HL-60 (cell line): ENCODE measurements at regions not wholly inside any gene's neighbourhood (a gene's known extent, or its start where the extent isn't known, plus 50 kb on each side); places are given as distances from the start of the nearest gene placed in this dataset.

Source experiments
- DNase-seq, 2 experiments: peaks; one replicate each; pipeline ENCODE4 v3.0.0-alpha.2; 2010 to 2020; ENCODE audit warnings: low read depth in 1 of 2, low spot score in 1 of 2
- H3K27ac ChIP-seq: fragments of 250-450 bp; sonication (Bioruptor Pico); replicated peaks from 2 replicates; pipeline ENCODE4 v1.5.1; 2020; ENCODE audit warnings: mild to moderate bottlenecking, moderate library complexity
- H3K27me3 ChIP-seq: fragments of 250-450 bp; sonication (Bioruptor Pico); 2 replicates; pipeline ENCODE4 v1.5.1; 2021; ENCODE audit warnings: mild to moderate bottlenecking, moderate library complexity; ENCODE audit not compliant: insufficient read depth, poor library complexity, severe bottlenecking
- H3K4me3 ChIP-seq: replicated peaks from 2 replicates; pipeline ENCODE4 v1.5.1; 2011; ENCODE audit warnings: mild to moderate bottlenecking, control low read depth, low read length; ENCODE audit not compliant: insufficient read depth
- GABPA ChIP-seq: IDR thresholded peaks from 2 replicates; pipeline ENCODE4 v1.6.1; 2012; ENCODE audit warnings: low read depth
- POLR2AphosphoS5 ChIP-seq: IDR thresholded peaks from 2 replicates; pipeline ENCODE4 v1.6.1; 2012; ENCODE audit warnings: low read depth
- REST ChIP-seq: IDR thresholded peaks from 2 replicates; pipeline ENCODE4 v1.6.1; 2012; ENCODE audit warnings: low read depth; ENCODE audit not compliant: insufficient replicate concordance
- SPI1 ChIP-seq: IDR thresholded peaks from 2 replicates; pipeline ENCODE4 v1.6.1; 2012; ENCODE audit warnings: low read depth, mild to moderate bottlenecking, borderline replicate concordance
- TF ChIP-seq, protein P1 (sequence below): IDR thresholded peaks from one replicate; pipeline ENCODE4 v1.5.1; 2011; ENCODE audit warnings: low read length, control low read depth, inconsistent platforms; ENCODE audit not compliant: insufficient read depth

DNA sequence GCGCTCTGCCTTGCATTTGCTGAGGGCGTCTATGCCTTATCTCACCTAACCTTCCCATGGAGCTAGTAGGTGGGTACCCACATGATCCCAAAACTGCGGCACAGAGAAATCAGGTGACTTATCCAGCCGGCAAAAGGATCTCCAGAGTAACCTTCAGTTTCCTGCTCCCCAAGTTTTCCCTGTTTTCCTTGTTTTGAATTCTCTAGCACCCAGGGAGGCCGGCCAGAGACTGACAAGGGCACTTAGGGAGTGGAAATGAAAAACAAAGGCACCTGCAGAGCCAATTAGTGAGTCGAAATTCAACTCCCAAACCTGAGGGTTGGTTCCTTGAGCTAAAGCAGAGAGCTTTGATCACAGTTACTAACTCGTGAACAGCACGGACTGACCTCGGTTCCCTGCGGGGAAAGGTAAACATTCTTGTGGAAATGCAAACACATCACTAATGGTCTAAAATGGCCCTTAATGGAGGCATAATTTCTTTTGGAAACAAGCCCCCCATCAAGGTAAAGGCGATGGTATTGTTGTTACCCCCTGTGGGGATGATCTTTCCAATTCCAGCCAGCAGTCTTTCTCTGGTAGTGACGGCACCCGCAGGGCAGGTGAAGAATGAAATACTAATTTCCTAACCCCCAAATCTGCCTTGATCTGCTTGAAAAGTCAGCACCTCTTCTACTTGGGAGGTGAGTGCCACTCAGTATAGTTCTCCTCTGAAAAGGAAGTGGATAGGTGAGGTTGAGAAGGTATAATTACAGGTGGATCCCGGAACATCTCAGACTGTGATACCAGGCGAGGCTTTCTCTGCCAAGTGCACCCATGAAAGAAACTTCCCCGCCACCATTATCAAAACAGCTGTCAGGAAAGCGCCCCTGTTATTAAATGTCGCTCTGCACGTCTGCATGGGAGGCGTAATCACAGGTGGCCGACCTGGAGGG, 365.6 kb upstream of the AUTS2 start:
- Histone ChIP-seq H3K4me3 (no peak overlapping the region), H3K27me3 (no peaks in the 10 kb centered on the region), H3K27ac (no peak overlapping the region)
- no peak for DNase-seq
- TF ChIP-seq GABPA (no peak), POLR2AphosphoS5 (no peak), SPI1 (no peak), REST (no peak)
- TF ChIP-seq, protein P1, sequence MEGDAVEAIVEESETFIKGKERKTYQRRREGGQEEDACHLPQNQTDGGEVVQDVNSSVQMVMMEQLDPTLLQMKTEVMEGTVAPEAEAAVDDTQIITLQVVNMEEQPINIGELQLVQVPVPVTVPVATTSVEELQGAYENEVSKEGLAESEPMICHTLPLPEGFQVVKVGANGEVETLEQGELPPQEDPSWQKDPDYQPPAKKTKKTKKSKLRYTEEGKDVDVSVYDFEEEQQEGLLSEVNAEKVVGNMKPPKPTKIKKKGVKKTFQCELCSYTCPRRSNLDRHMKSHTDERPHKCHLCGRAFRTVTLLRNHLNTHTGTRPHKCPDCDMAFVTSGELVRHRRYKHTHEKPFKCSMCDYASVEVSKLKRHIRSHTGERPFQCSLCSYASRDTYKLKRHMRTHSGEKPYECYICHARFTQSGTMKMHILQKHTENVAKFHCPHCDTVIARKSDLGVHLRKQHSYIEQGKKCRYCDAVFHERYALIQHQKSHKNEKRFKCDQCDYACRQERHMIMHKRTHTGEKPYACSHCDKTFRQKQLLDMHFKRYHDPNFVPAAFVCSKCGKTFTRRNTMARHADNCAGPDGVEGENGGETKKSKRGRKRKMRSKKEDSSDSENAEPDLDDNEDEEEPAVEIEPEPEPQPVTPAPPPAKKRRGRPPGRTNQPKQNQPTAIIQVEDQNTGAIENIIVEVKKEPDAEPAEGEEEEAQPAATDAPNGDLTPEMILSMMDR = no peak

GRCh38 chr7:69237541-69237940, 360.7 kb upstream of the AUTS2 start:
- Histone ChIP-seq H3K27me3 (no peaks in the 10 kb centered on the region), H3K4me3 (no peak overlapping the region), H3K27ac (no peak overlapping the region)
- no peak for DNase-seq
- TF ChIP-seq GABPA = no peak
- no peak for TF ChIP-seq SPI1
- TF ChIP-seq POLR2AphosphoS5 = no peak
- TF ChIP-seq, protein P1 = no peak
- TF ChIP-seq REST = no peak

DNA sequence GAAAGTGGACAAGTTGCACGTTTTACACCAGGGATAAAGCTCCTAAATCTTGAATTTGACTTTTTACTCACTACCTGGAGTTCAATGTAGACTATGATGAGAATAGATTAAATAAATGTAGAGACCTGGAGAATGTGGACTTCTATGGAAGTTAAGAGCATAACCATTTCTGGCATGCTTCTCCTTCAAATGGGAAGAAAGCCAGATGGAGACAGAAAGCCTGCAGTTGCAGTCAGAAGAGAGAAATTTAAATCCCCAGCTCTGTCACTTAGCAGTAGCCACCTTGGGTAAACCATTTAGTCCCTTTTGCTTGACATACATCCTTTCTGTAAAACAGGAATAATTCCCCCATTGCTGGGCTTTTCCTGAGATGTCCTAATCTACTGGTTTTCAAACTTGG, 355.3 kb upstream of the AUTS2 start:
- no peaks in the 10 kb centered on the region for H3K27me3 ChIP-seq
- H3K27ac ChIP-seq = no peak overlapping the region
- H3K4me3 ChIP-seq = no peak overlapping the region
- no peak for DNase-seq
- no peak for TF ChIP-seq SPI1
- TF ChIP-seq, protein P1 = no peak
- no peak for TF ChIP-seq POLR2AphosphoS5
- no peak for TF ChIP-seq REST
- no peak for TF ChIP-seq GABPA
